K562 (cell line): ENCODE measurements at regions not wholly inside any gene's neighbourhood (a gene's known extent, or its start where the extent isn't known, plus 50 kb on each side); places are given as distances from the start of the nearest gene placed in this dataset.

Experiments used
- ATAC-seq: fragments of 200-7000 bp; cut with Tn5 transposase; 3 replicates; pipeline ENCODE4 v1.9.1; 2020; ENCODE audit warnings: moderate library complexity
- BruUV-seq: library from RNA; stranded (reverse); fragments of 400-500 nt; replicated peaks from 2 replicates; lab custom pipeline; 2021; lab: Mats Ljungman, UMichigan
- CTCF ChIA-PET: fragments of 300-600 bp; formaldehyde crosslinking; extraction: SDS; loops from one replicate; lab custom pipeline; 2021; ENCODE audit warnings: low intra/inter-chr PET ratio; lab: Yijun Ruan, JAX
- POLR2A ChIA-PET: fragments of 300-600, 350-650 bp; sonication (Branson Sonifier 250); formaldehyde crosslinking; extraction: SDS; loops from one replicate; lab custom pipeline; 2021; ENCODE audit warnings: antibody characterized with exemption, inconsistent platforms; lab: Yijun Ruan, JAX
- DNase-seq, 4 experiments: peaks; one replicate each; pipeline versions ENCODE4 v3.0.0 to v3.0.0-alpha.2; 2011 to 2018; ENCODE audit warnings: low spot score in 3 of 4, mixed read lengths in 3 of 4; ENCODE audit errors: extremely low read depth in 1 of 4
- FAIRE-seq: peaks from 2 replicates; lab custom pipeline; 2011; peaks lifted over from hg19 to GRCh38; lab: Jason Lieb, UNC
- H2AFZ ChIP-seq: 2 replicates; pipeline ENCODE4 v1.6.0; 2011; ENCODE audit warnings: low read depth, low read length, control low read depth, inconsistent platforms
- H3K27ac ChIP-seq: fragments of 200-600 bp; 3 replicates; pipeline ENCODE4 v1.8.0; 2011; ENCODE audit warnings: low read depth, mild to moderate bottlenecking, control low read depth, inconsistent platforms, low read length, moderate library complexity, mixed read lengths; ENCODE audit errors: extremely low read depth
- H3K27me3 ChIP-seq, 2 experiments: fragments of 300-600 bp in 1 of 2; 2 replicates in 1 of 2; 3 replicates in 1 of 2; pipeline versions ENCODE4 v1.6.0 to v1.8.0; 2011; ENCODE audit warnings: inconsistent platforms in 2 of 2, low read length in 2 of 2, mild to moderate bottlenecking in 1 of 2, mixed read lengths in 1 of 2, moderate library complexity in 1 of 2; ENCODE audit not compliant: control insufficient read depth in 2 of 2, insufficient read depth in 2 of 2
- H3K36me3 ChIP-seq: fragments of 300-600 bp; 3 replicates; pipeline ENCODE4 v1.8.0; 2011; ENCODE audit warnings: mild to moderate bottlenecking, low read length, inconsistent platforms; ENCODE audit not compliant: control insufficient read depth, insufficient read depth
- H3K4me1 ChIP-seq, 2 experiments: fragments of 200-600 bp in 1 of 2; replicated peaks in 1 of 2; 2 replicates in 1 of 2; 3 replicates in 1 of 2; pipeline versions ENCODE4 v1.5.1 to v1.8.0; 2011; ENCODE audit warnings: inconsistent platforms in 2 of 2, low read length in 2 of 2, mild to moderate bottlenecking in 1 of 2, mixed read lengths in 1 of 2, moderate library complexity in 1 of 2; ENCODE audit not compliant: control insufficient read depth in 2 of 2, insufficient read depth in 2 of 2
- H3K4me2 ChIP-seq: 2 replicates; pipeline ENCODE4 v1.6.1; 2011; ENCODE audit warnings: low read length, control low read depth, inconsistent platforms, mixed read lengths; ENCODE audit not compliant: insufficient read depth
- H3K4me3 ChIP-seq: fragments of 200-600 bp; sonication (generic), shearing (Covaris generic); 2 replicates; pipeline ENCODE4 v1.5.1; 2016; ENCODE audit warnings: control low read depth, inconsistent platforms
- H3K79me2 ChIP-seq: fragments of 200-600 bp; 3 replicates; pipeline ENCODE4 v1.8.0; 2011; ENCODE audit warnings: low read length, inconsistent platforms; ENCODE audit not compliant: control insufficient read depth, insufficient read depth
- H3K9ac ChIP-seq, 2 experiments: 2 replicates each; pipeline versions ENCODE4 v1.6.0 to v1.6.1; 2011; ENCODE audit warnings: low read depth in 2 of 2, low read length in 2 of 2, control low read depth in 1 of 2, inconsistent platforms in 1 of 2, mild to moderate bottlenecking in 1 of 2, mixed read lengths in 1 of 2; ENCODE audit not compliant: insufficient read depth in 1 of 2
- H3K9me1 ChIP-seq: one replicate; pipeline ENCODE4 v1.6.0; 2011; ENCODE audit warnings: inconsistent platforms, mild to moderate bottlenecking, low read length, moderate library complexity; ENCODE audit not compliant: control insufficient read depth, insufficient read depth
- H3K9me3 ChIP-seq: replicated peaks from 2 replicates; pipeline ENCODE4 v1.5.1; 2011; ENCODE audit warnings: low read depth, low read length, inconsistent platforms; ENCODE audit not compliant: control insufficient read depth, insufficient read depth
- H4K20me1 ChIP-seq: replicated peaks from 2 replicates; pipeline ENCODE4 v1.6.1; 2011; ENCODE audit warnings: low read length, inconsistent platforms, mixed read lengths; ENCODE audit not compliant: control insufficient read depth, insufficient read depth
- BRF2 ChIP-seq: IDR thresholded peaks from 3 replicates; pipeline ENCODE4 v1.6.1; 2011; ENCODE audit warnings: borderline replicate concordance, mild to moderate bottlenecking; ENCODE audit not compliant: insufficient read length, insufficient read depth
- CHCHD3 ChIP-seq: fragments of 250-450 bp; sonication (Bioruptor Pico); IDR thresholded peaks from 2 replicates; pipeline ENCODE4 v2.1.2; 2022; ENCODE audit warnings: mild to moderate bottlenecking
- CXXC5 ChIP-seq: fragments of 250-450 bp; sonication (Bioruptor Pico); IDR thresholded peaks from 2 replicates; pipeline ENCODE4 v1.8.0; 2022; ENCODE audit warnings: inconsistent platforms, mild to moderate bottlenecking, moderate library complexity
- FOS ChIP-seq: IDR thresholded peaks from 3 replicates; pipeline ENCODE4 v1.6.1; 2011; ENCODE audit not compliant: insufficient read length; ENCODE audit errors: extremely low read depth
- MEF2A ChIP-seq: IDR thresholded peaks from 2 replicates; pipeline ENCODE4 v1.6.1; 2011; ENCODE audit warnings: low read depth, mild to moderate bottlenecking, low read length, moderate library complexity; ENCODE audit not compliant: control insufficient read depth
- MXD1 ChIP-seq: fragments of 250-450 bp; sonication (Bioruptor Pico); IDR thresholded peaks from 2 replicates; pipeline ENCODE4 v1.8.0; 2021; ENCODE audit warnings: borderline replicate concordance, mild to moderate bottlenecking, moderate library complexity; ENCODE audit not compliant: poor library complexity, severe bottlenecking
- OTX1 ChIP-seq: fragments of 450-650 bp; formaldehyde crosslinking; IDR thresholded peaks from 2 replicates; pipeline ENCODE4 v1.4.0; 2022; ENCODE audit warnings: mild to moderate bottlenecking
- POLR2H ChIP-seq: IDR thresholded peaks from 2 replicates; pipeline ENCODE4 v1.6.1; 2016; ENCODE audit warnings: missing genetic modification characterization, low read depth, mild to moderate bottlenecking, control low read depth, missing compliant biosample characterization, moderate library complexity
- PRMT5 ChIP-seq: sonication (generic); formaldehyde crosslinking; IDR thresholded peaks from 2 replicates; pipeline ENCODE4 v1.5.0; 2020; ENCODE audit warnings: missing genetic modification reagents
- THRAP3 ChIP-seq: fragments of 450-650 bp; IDR thresholded peaks from 2 replicates; pipeline ENCODE4 v1.6.1; 2016; ENCODE audit warnings: mild to moderate bottlenecking, inconsistent platforms, borderline replicate concordance
- THRB ChIP-seq: fragments of 450-650 bp; formaldehyde crosslinking; conservative IDR thresholded peaks from 2 replicates; pipeline ENCODE4 v1.4.0; 2022; ENCODE audit warnings: mild to moderate bottlenecking, missing genetic modification characterization
- U2AF1 ChIP-seq: fragments of 200-400 bp; formaldehyde crosslinking; optimal IDR thresholded peaks from 2 replicates; pipeline ENCODE3; 2017; ENCODE audit warnings: mild to moderate bottlenecking, low read depth, low read length, moderate library complexity
- ZNF124 ChIP-seq: sonication (generic); formaldehyde crosslinking; IDR thresholded peaks from 2 replicates; pipeline ENCODE4 v1.8.1; 2022; ENCODE audit warnings: missing genetic modification reagents
- WGBS: fragments of 100-300 bp; shearing (Covaris generic); methylation state at CpG from one replicate; pipeline ENCODE4 v1.1.6; 2016; ENCODE audit warnings: low coverage, mixed read lengths; ENCODE audit not compliant: insufficient coverage; ENCODE audit errors: missing lambda C conversion rate; 5-methylcytosine and 5-hydroxymethylcytosine counted together
- in situ Hi-C: fragments of 300-500 bp; cut with MboI; formaldehyde crosslinking; loops from 4 replicates; pipeline ENCODE4 v1.15.0; 2018; ENCODE audit warnings: inconsistent platforms, mixed read lengths
- intact Hi-C: fragments of 100-400 bp; cut with micrococcal nuclease; formaldehyde crosslinking; loops from 2 replicates; pipeline ENCODE4 v1.14.2; 2022

GRCh38 chr16:6966925-6967324 lies 365.7 kb upstream of the RBFOX1 start:
- no TSS peak for BruUV-seq

More at GRCh38 chr16:6966925-6967324, 365.7 kb upstream of the RBFOX1 start:
- Histone ChIP-seq H3K4me2 (no peak overlapping the region), H3K27ac (no peak overlapping the region), H3K4me1 (no peaks in the 10 kb centered on the region), H4K20me1 (no peaks in the 10 kb centered on the region; the same call in 1 of the 2 replicates), H3K36me3 (no peaks in the 10 kb centered on the region), H3K27me3 (no peaks in the 10 kb centered on the region), H2AFZ (no peak overlapping the region), H3K79me2 (no peaks in the 10 kb centered on the region), H3K9me1 (no peaks in the 10 kb centered on the region), H3K9ac (no peak overlapping the region), H3K9me3 (no peaks in the 10 kb centered on the region), H3K4me3 (no peak overlapping the region)
- FAIRE-seq (no peak), ATAC-seq (no peak), DNase-seq (no peak)
- ChIA-PET CTCF (no interaction called here), POLR2A (no interaction called here)
- in situ Hi-C loops (no loop called here), intact Hi-C loops (no loop called here)
- WGBS, result 17% methylated on average over 1 of the region's 1 CpG
- TF ChIP-seq MEF2A (no peak), PRMT5 (no peak), FOS (no peak), OTX1 (CRISPR knock-in tag) (no peak), THRB (CRISPR knock-in tag) (no peak), U2AF1 (no peak), MXD1 (CRISPR knock-in tag) (no peak), CHCHD3 (CRISPR knock-in tag) (no peak), POLR2H (tag) (no peak), CXXC5 (CRISPR knock-in tag) (no peak), BRF2 (no peak), THRAP3 (no peak), ZNF124 (no peak)
